ENCODE measurements at regions not wholly inside any gene's neighbourhood (a gene's known extent, or its start where the extent isn't known, plus 50 kb on each side); places are given as distances from the start of the nearest gene placed in this dataset.

DNA sequence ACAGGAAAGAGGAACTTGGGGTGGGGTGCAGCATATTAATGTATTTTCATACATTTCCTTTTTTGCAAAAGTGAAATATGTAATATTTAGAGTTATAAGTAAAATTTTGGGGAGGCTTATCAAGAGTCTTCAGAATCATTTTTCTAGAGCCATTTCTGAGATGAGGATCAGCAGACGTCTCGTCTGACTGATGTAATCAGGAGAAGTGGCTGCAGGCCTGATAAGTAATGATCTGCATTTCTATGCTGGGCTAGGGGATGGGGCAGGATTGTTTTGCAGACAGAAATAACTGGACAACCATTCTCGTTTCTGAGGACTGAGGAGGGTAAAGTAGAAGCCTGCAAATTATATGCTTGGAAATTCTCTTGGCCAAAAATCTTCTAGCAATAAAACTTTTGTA is 89.2 kb upstream of the ARGLU1 start:
- WGBS (ENCODE audit: low lambda C conversion rate, missing lambda C conversion rate), result 63% methylated on average over 3 of the region's 3 CpGs
- Histone ChIP-seq H3K4me2 (no peak overlapping the region), H3K79me2 (no peaks in the 10 kb centered on the region), H3K36me3 (replicated peaks; ENCODE audit: insufficient read depth, low read depth) (no peaks in the 10 kb centered on the region), H4K20me1 (ENCODE audit: insufficient read depth, poor library complexity, severe bottlenecking) (no peaks in the 10 kb centered on the region), H3K9me3 (ENCODE audit: low read depth) (no peaks in the 10 kb centered on the region), H3K27ac (no peak overlapping the region), H2AFZ (no peak overlapping the region), H3K27me3 (no peaks in the 10 kb centered on the region), H3K4me1 (ENCODE audit: insufficient read depth) (no peaks in the 10 kb centered on the region), H3K4me3 (no peak overlapping the region), H3K9me2 (replicated peaks; ENCODE audit: insufficient read depth) (no peaks in the 10 kb centered on the region)
- TF ChIP-seq CTCF (IDR thresholded peaks at IDR 0.05; ENCODE audit: poor library complexity) (no peak), EZH2 (IDR thresholded peaks at IDR 0.05; ENCODE audit: borderline replicate concordance) (no peak)
- DNase-seq (ENCODE audit: low spot score), result no peak

DNA sequence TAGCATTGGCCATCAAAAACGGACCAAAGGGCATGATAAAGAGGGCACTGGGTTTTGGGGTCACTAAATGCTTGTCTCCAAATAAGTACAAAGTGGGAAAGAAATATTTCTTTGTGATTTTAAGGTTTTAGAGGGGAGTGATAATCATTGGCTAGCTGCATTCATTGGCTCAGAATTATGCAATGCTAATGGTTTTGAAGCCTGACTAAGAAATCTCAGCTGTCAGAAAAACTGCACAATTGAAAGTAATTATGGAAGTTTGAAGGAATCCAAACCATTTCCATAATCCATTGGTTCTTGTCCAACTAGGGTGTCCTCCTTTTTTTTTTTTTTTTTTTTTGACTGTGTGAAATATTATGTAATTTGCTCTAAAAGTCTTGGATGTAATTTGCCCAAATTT is 88.2 kb upstream of the ARGLU1 start:
- H3K4me1 ChIP-seq (ENCODE audit: insufficient read depth), result no peaks in the 10 kb centered on the region
- DNase-seq (ENCODE audit: low spot score), result no peak
- H3K4me3 ChIP-seq, result no peak overlapping the region
- H3K4me2 ChIP-seq, result no peak overlapping the region
- H3K9me2 ChIP-seq (replicated peaks; ENCODE audit: insufficient read depth), result no peaks in the 10 kb centered on the region
- no peaks in the 10 kb centered on the region for H3K27me3 ChIP-seq
- no peaks in the 10 kb centered on the region for H3K79me2 ChIP-seq
- WGBS (ENCODE audit: low lambda C conversion rate, missing lambda C conversion rate), result 85% methylated on average over 1 of the region's 1 CpG
- H4K20me1 ChIP-seq (ENCODE audit: insufficient read depth, poor library complexity, severe bottlenecking), result no peaks in the 10 kb centered on the region
- H3K9me3 ChIP-seq (ENCODE audit: low read depth), result no peaks in the 10 kb centered on the region
- no peak overlapping the region for H3K27ac ChIP-seq
- TF ChIP-seq EZH2phosphoT487 (IDR thresholded peaks at IDR 0.05; ENCODE audit: low read depth, severe bottlenecking, unreplicated experiment) (no peak), CTCF (IDR thresholded peaks at IDR 0.05; ENCODE audit: poor library complexity) (no peak), EZH2 (IDR thresholded peaks at IDR 0.05; ENCODE audit: borderline replicate concordance) (no peak)
- H2AFZ ChIP-seq, result no peak overlapping the region
- no peaks in the 10 kb centered on the region for H3K36me3 ChIP-seq (replicated peaks; ENCODE audit: insufficient read depth, low read depth)

- Histone ChIP-seq H3K4me3 (no peak overlapping the region), H3K4me1 (ENCODE audit: insufficient read depth) (no peaks in the 10 kb centered on the region), H3K27ac (no peak overlapping the region), H3K27me3 (no peaks in the 10 kb centered on the region), H4K20me1 (ENCODE audit: insufficient read depth, poor library complexity, severe bottlenecking) (no peaks in the 10 kb centered on the region), H3K4me2 (no peak overlapping the region), H3K9me2 (replicated peaks; ENCODE audit: insufficient read depth) (no peaks in the 10 kb centered on the region), H3K9me3 (ENCODE audit: low read depth) (no peaks in the 10 kb centered on the region), H3K79me2 (no peaks in the 10 kb centered on the region), H3K36me3 (replicated peaks; ENCODE audit: insufficient read depth, low read depth) (no peaks in the 10 kb centered on the region), H2AFZ (no peak overlapping the region)
- 74% methylated on average over 3 of the region's 3 CpGs for WGBS (ENCODE audit: low lambda C conversion rate, missing lambda C conversion rate)
- no peak for TF ChIP-seq CTCF (IDR thresholded peaks at IDR 0.05; ENCODE audit: poor library complexity)
- DNase-seq (ENCODE audit: low spot score), result no peak
Measured at GRCh38 chr13:106651442-106651841, 83.5 kb upstream of the ARGLU1 start.

- Histone ChIP-seq H3K9me2 (replicated peaks; ENCODE audit: insufficient read depth) (no peaks in the 10 kb centered on the region), H3K27me3 (no peaks in the 10 kb centered on the region), H3K4me3 (no peak overlapping the region), H3K36me3 (replicated peaks; ENCODE audit: insufficient read depth, low read depth) (no peaks in the 10 kb centered on the region), H2AFZ (no peak overlapping the region), H3K4me2 (no peak overlapping the region), H3K27ac (no peak overlapping the region), H3K79me2 (no peaks in the 10 kb centered on the region), H4K20me1 (ENCODE audit: insufficient read depth, poor library complexity, severe bottlenecking) (no peaks in the 10 kb centered on the region), H3K9me3 (ENCODE audit: low read depth) (no peaks in the 10 kb centered on the region), H3K4me1 (ENCODE audit: insufficient read depth) (no peaks in the 10 kb centered on the region)
- 89% methylated on average over 7 of the region's 7 CpGs for WGBS (ENCODE audit: low lambda C conversion rate, missing lambda C conversion rate)
- no peak for TF ChIP-seq EZH2phosphoT487 (IDR thresholded peaks at IDR 0.05; ENCODE audit: low read depth, severe bottlenecking, unreplicated experiment)
- TF ChIP-seq EZH2 (IDR thresholded peaks at IDR 0.05; ENCODE audit: borderline replicate concordance), result no peak
- no peak for TF ChIP-seq CTCF (IDR thresholded peaks at IDR 0.05; ENCODE audit: poor library complexity)
- DNase-seq (ENCODE audit: low spot score), result no peak
Measured at GRCh38 chr13:106650690-106651205, 82.8 kb upstream of the ARGLU1 start.

Measured in hepatocyte (in vitro differentiated cells).